ENCODE measurements at regions not wholly inside any gene's neighbourhood (a gene's known extent, or its start where the extent isn't known, plus 50 kb on each side); places are given as distances from the start of the nearest gene placed in this dataset.

DNA sequence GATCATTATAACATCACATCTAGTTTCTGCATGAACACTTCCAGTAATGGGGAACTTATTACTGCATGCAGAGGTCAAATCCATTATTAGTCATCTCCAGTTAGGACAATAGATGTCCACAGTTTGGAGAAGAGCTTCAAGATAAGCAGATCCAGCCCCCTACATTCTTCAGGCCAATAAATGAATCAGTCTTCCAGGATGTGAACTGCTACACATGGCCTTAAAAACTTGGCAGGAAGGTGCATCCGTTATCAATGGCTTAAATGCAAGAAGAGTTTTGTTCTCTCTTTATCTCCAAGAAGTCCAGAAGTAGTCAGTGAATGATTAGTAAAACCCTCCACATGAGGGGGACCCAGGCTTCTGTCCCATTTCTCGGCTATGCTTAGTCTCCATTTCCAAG, 70.8 kb downstream of the DMRTA2 start:
- Histone ChIP-seq H3K4me3 (replicated peaks; ENCODE audit: insufficient read depth, low read length) (no peak overlapping the region), H3K27me3 (ENCODE audit: insufficient read depth, poor library complexity, severe bottlenecking) (peaks cover 3% of the 10 kb centered on the region), H3K27ac (replicated peaks) (no peak overlapping the region)
- no peak for DNase-seq (ENCODE audit: low read depth in 1 of 2, low spot score in 1 of 2)
- TF ChIP-seq GABPA (IDR thresholded peaks at IDR 0.05; ENCODE audit: low read depth) (no peak), POLR2AphosphoS5 (IDR thresholded peaks at IDR 0.05; ENCODE audit: low read depth) (no peak), SPI1 (IDR thresholded peaks at IDR 0.05; ENCODE audit: borderline replicate concordance, low read depth) (no peak), REST (IDR thresholded peaks at IDR 0.05; ENCODE audit: insufficient replicate concordance, low read depth) (no peak)
- TF ChIP-seq, protein P1, sequence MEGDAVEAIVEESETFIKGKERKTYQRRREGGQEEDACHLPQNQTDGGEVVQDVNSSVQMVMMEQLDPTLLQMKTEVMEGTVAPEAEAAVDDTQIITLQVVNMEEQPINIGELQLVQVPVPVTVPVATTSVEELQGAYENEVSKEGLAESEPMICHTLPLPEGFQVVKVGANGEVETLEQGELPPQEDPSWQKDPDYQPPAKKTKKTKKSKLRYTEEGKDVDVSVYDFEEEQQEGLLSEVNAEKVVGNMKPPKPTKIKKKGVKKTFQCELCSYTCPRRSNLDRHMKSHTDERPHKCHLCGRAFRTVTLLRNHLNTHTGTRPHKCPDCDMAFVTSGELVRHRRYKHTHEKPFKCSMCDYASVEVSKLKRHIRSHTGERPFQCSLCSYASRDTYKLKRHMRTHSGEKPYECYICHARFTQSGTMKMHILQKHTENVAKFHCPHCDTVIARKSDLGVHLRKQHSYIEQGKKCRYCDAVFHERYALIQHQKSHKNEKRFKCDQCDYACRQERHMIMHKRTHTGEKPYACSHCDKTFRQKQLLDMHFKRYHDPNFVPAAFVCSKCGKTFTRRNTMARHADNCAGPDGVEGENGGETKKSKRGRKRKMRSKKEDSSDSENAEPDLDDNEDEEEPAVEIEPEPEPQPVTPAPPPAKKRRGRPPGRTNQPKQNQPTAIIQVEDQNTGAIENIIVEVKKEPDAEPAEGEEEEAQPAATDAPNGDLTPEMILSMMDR (IDR thresholded peaks at IDR 0.05; ENCODE audit: insufficient read depth, low read length) = no peak

DNA sequence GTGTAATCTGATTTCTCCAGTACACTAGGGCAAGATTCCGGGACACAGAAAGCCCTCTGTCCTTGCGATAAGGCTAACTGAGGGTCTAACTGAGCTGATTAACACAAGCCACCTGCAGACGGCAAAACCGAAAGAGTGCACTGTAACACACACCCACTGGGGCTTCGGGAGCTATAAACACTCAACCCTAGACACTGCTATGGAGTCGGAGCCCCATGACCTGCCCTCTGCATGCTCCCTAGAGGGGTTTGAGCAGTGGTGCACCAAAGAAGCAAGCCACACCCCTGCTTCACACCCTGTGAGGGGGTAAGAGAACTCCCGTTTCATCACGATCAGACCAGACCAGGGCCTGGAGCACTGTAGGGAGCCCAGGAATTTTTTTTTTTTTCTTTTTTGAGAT, 72.4 kb downstream of the DMRTA2 start:
- no peak for TF ChIP-seq SPI1 (IDR thresholded peaks at IDR 0.05; ENCODE audit: borderline replicate concordance, low read depth)
- TF ChIP-seq, protein P1 (IDR thresholded peaks at IDR 0.05; ENCODE audit: insufficient read depth, low read length) = no peak
- TF ChIP-seq REST (IDR thresholded peaks at IDR 0.05; ENCODE audit: insufficient replicate concordance, low read depth) = no peak
- H3K27me3 ChIP-seq (ENCODE audit: insufficient read depth, poor library complexity, severe bottlenecking) = peaks cover 3% of the 10 kb centered on the region
- H3K4me3 ChIP-seq (replicated peaks; ENCODE audit: insufficient read depth, low read length) = no peak overlapping the region
- DNase-seq (ENCODE audit: low read depth in 1 of 2, low spot score in 1 of 2) = no peak
- H3K27ac ChIP-seq (replicated peaks) = no peak overlapping the region

GRCh38 chr1:50350421-50350820, 72.8 kb downstream of the DMRTA2 start:
- peaks cover 3% of the 10 kb centered on the region for H3K27me3 ChIP-seq (ENCODE audit: insufficient read depth, poor library complexity, severe bottlenecking)
- no peak overlapping the region for H3K4me3 ChIP-seq (replicated peaks; ENCODE audit: insufficient read depth, low read length)
- H3K27ac ChIP-seq (replicated peaks) = no peak overlapping the region
- TF ChIP-seq SPI1 (IDR thresholded peaks at IDR 0.05; ENCODE audit: borderline replicate concordance, low read depth) (no peak), POLR2AphosphoS5 (IDR thresholded peaks at IDR 0.05; ENCODE audit: low read depth) (no peak), REST (IDR thresholded peaks at IDR 0.05; ENCODE audit: insufficient replicate concordance, low read depth) (no peak), GABPA (IDR thresholded peaks at IDR 0.05; ENCODE audit: low read depth) (no peak)
- TF ChIP-seq, protein P1 (IDR thresholded peaks at IDR 0.05; ENCODE audit: insufficient read depth, low read length) = no peak
- DNase-seq (ENCODE audit: low read depth in 1 of 2, low spot score in 1 of 2) = no peak
